Esophagus muscularis mucosa (tissue), 4 donors: ENCODE measurements at regions not wholly inside any gene's neighbourhood (a gene's known extent, or its start where the extent isn't known, plus 50 kb on each side); places are given as distances from the start of the nearest gene placed in this dataset.

Experiments used
- DNase-seq: peaks from one replicate; pipeline ENCODE4 v3.0.0-alpha.2; 2017; ENCODE audit errors: extremely low spot score
- H3K27ac ChIP-seq, 4 donors: fragments of 200-600 bp; sonication (generic); replicated peaks in 1 of 4; 1 replicate in 3 of 4; 2 replicates in 1 of 4; pipeline ENCODE4 v1.5.1; 2016 to 2019; ENCODE audit warnings: mild to moderate bottlenecking in 1 of 4
- H3K27me3 ChIP-seq, 4 donors: fragments of 200-600 bp; sonication (generic); one replicate each; pipeline versions ENCODE4 v1.5.1 to v1.6.0; 2016 to 2019
- H3K36me3 ChIP-seq, 4 donors: fragments of 200-600 bp; sonication (generic); one replicate each; pipeline ENCODE4 v1.5.1; 2016 to 2019
- H3K4me1 ChIP-seq, 4 donors: fragments of 200-600 bp; sonication (generic); one replicate each; pipeline ENCODE4 v1.5.1; 2016 to 2019
- H3K4me3 ChIP-seq, 4 donors: fragments of 200-600 bp; sonication (generic); 1 replicate in 2 of 4; 2 replicates in 2 of 4; pipeline ENCODE4 v1.5.1; 2016 to 2019; ENCODE audit warnings: mild to moderate bottlenecking in 4 of 4, moderate library complexity in 1 of 4
- H3K9me3 ChIP-seq, 4 donors: fragments of 200-600 bp; sonication (generic); 1 replicate in 3 of 4; 2 replicates in 1 of 4; pipeline ENCODE4 v1.5.1; 2016 to 2019
- EP300 ChIP-seq: sonication (generic); formaldehyde crosslinking; IDR thresholded peaks from one replicate; pipeline ENCODE4 v1.6.1; 2017; ENCODE audit warnings: antibody characterized with exemption
- POLR2A ChIP-seq: fragments of 450-650 bp; IDR thresholded peaks from one replicate; pipeline ENCODE4 v1.6.1; 2017; ENCODE audit warnings: antibody characterized with exemption, moderate library complexity, mild to moderate bottlenecking, low read depth
- POLR2AphosphoS5 ChIP-seq, 2 donors: sonication (generic); formaldehyde crosslinking; IDR thresholded peaks; one replicate each; pipeline ENCODE4 v1.6.1; 2017; ENCODE audit warnings: antibody characterized with exemption in 2 of 2
- WGBS: methylation state at CpG from one replicate; pipeline ENCODE4 v1.1.5; 2018; 5-methylcytosine and 5-hydroxymethylcytosine counted together
- intact Hi-C: fragments of 100-400 bp; cut with DNase I; formaldehyde crosslinking; loops from one replicate; pipeline ENCODE4 v1.15.1; 2023
- TF ChIP-seq, protein P1 (sequence below), 3 experiments: fragments of 200-600 bp in 2 of 3; fragments of 450-650 bp in 1 of 3; sonication (generic) in 2 of 3; IDR thresholded peaks; one replicate each; pipeline ENCODE4 v1.5.1; 2017 to 2019; ENCODE audit warnings: antibody characterized with exemption in 3 of 3, mild to moderate bottlenecking in 2 of 3, moderate library complexity in 1 of 3

DNA sequence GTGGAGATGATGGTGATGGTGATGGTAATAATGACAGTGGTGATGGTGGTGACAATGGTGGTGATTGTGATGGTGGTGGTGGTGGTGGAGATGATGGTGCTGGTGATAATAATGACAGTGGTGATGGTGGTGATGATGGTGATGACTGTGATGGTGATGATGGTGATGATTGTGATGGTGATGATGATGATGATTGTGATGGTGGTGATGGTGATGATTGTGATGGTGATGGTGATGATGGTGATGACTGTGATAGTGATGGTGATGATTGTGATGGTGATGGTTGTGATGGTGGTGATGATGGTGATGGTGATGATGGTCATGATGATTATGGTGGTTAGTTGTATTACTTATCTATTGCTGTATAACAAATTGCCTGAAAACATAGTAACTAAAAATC lies 108.9 kb upstream of the NKX1-1 start:
- Histone ChIP-seq H3K27me3 (peaks cover 5 to 81% (median 24%) of the 10 kb centered on the region in 4 donors), H3K4me3 (no peak overlapping the region)
- intact Hi-C loops: no loop called here

DNA sequence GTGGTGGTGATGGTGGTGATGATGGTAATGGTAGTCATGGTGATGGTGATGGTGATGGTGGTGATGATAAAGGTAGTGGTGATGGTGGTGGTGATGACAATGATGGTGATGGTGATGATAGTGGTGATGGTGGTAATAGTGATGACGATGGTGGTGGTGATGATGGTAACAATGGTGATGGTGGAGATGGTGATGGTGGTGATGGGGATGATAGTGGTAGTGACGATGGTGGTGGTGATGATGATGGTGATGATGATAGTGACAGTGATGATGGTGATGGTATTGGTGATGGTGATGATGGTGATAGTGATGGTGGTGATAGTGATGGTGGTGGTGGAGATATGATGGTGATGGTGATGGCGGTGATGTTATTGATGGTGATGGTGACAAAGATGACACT lies 108.4 kb upstream of the NKX1-1 start:
- intact Hi-C loops: loop anchor here (5.0 kb wide), 1 partner anchor 157 kb away; no protein-coding TSS in a partner anchor
- TF ChIP-seq POLR2AphosphoS5 (IDR thresholded peaks at IDR 0.05) (no peak), EP300 (no peak), POLR2A (no peak)
- TF ChIP-seq, protein P1, sequence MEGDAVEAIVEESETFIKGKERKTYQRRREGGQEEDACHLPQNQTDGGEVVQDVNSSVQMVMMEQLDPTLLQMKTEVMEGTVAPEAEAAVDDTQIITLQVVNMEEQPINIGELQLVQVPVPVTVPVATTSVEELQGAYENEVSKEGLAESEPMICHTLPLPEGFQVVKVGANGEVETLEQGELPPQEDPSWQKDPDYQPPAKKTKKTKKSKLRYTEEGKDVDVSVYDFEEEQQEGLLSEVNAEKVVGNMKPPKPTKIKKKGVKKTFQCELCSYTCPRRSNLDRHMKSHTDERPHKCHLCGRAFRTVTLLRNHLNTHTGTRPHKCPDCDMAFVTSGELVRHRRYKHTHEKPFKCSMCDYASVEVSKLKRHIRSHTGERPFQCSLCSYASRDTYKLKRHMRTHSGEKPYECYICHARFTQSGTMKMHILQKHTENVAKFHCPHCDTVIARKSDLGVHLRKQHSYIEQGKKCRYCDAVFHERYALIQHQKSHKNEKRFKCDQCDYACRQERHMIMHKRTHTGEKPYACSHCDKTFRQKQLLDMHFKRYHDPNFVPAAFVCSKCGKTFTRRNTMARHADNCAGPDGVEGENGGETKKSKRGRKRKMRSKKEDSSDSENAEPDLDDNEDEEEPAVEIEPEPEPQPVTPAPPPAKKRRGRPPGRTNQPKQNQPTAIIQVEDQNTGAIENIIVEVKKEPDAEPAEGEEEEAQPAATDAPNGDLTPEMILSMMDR (IDR thresholded peaks at IDR 0.05): no peak
- Histone ChIP-seq H3K36me3 (no peaks in the 10 kb centered on the region), H3K4me1 (peaks cover 4 to 16% (median 11%) of the 10 kb centered on the region in 4 donors), H3K4me3 (no peak overlapping the region), H3K27me3 (peaks cover 5 to 78% (median 21%) of the 10 kb centered on the region in 4 donors), H3K9me3 (no peaks in the 10 kb centered on the region), H3K27ac (no peak overlapping the region)
- no peak for DNase-seq
- 34% methylated on average over 3 of the region's 3 CpGs for WGBS

More for the DNA sequence above, 108.9 kb upstream of the NKX1-1 start:
- no peak for DNase-seq
- Histone ChIP-seq H3K9me3 (no peaks in the 10 kb centered on the region), H3K36me3 (no peaks in the 10 kb centered on the region), H3K27ac (no peak overlapping the region), H3K4me1 (peaks cover 4 to 21% (median 11%) of the 10 kb centered on the region in 4 donors)
- TF ChIP-seq, protein P1 (IDR thresholded peaks at IDR 0.05): no peak
- TF ChIP-seq EP300: no peak
- no peak for TF ChIP-seq POLR2AphosphoS5 (IDR thresholded peaks at IDR 0.05)
- TF ChIP-seq POLR2A: no peak

DNA sequence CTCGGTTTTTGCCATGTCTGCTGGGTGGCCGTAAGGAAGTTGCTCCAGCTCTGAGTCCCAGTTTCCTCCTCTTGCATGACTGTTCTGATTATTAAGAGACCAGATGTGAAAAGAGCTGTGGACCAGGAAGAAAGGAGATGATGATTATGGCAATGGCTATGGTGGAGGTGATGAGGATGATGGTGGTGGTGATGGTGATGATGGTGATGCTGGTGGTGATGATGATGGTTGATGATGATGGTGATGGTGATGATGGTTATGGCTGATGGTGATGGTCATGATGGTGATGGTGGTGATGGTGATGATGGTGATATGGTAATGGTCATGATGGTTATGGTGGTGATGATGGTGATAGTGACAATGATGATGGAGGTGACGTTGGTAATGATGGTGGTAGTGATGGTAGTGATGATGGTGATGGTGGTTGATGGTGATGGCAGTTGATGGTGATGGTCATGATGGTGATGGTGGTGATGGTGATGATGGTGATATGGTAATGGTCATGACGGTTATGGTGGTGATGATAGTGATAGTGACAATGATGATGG lies 107.8 kb upstream of the NKX1-1 start:
- TF ChIP-seq POLR2AphosphoS5 (IDR thresholded peaks at IDR 0.05) (no peak), EP300 (no peak), POLR2A (no peak)
- TF ChIP-seq, protein P1 (IDR thresholded peaks at IDR 0.05): no peak
- DNase-seq: no peak
- Histone ChIP-seq H3K27ac (no peak overlapping the region), H3K4me1 (peaks cover 4 to 16% (median 11%) of the 10 kb centered on the region in 4 donors), H3K27me3 (peaks cover 5 to 78% (median 23%) of the 10 kb centered on the region in 4 donors), H3K36me3 (no peaks in the 10 kb centered on the region), H3K9me3 (no peaks in the 10 kb centered on the region), H3K4me3 (peak overlapping the region in 1 of 4 donors; percentile 44)
- intact Hi-C loops: loop anchor here (5.0 kb wide), 1 partner anchor 157 kb away; no protein-coding TSS in a partner anchor
- WGBS: 77% methylated on average over 4 of the region's 4 CpGs

DNA sequence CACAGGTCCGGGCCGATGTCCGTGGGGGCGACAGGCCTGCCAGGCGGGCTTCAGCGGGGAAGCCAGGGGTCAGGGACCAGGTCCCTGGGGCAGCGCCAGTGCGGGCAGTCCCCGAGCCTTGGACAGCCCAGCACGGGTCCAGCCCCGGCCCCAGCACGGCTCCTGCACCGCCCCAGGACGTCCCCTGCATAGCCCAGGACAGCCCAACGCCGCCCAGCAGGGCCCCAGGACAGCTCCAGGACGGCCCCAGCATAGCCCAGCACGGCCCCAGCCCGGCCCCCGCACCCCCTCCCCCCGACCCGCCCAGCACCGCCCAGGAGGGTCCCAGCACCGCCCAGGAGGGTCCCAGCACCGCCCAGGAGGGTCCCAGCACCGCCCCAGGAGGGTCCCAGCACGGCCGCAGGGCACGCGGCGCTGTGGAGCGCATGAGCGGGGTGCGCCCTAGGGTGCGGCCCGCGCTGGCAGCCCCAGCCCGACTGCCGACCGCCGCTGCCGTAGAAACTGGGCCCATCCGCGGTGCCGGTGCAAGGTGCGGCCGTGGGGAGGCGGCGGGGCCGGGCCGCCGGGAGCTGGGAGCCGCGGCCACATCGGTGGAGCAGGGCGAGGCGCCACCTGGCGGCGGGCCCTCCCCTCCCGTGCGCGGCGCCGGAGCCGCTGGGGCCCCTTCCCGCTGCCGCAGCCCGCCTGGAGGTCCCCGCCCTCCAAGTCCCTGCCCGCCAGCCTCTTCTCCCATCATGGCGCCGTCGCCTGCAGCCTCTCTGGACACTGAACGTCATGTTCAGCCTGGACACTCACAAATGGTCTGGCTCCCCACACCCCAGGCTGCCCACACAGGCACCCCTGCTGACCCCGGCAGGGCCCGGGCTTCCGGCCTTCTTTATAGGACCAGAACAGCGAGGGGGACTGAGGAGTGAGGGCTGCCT lies 106.8 kb upstream of the NKX1-1 start:
- Histone ChIP-seq H3K4me1 (peaks cover 4 to 16% (median 11%) of the 10 kb centered on the region in 4 donors), H3K36me3 (no peaks in the 10 kb centered on the region), H3K4me3 (peak overlapping the region; percentile 36 to 50 (median 44)), H3K27me3 (peaks cover 5 to 78% (median 24%) of the 10 kb centered on the region in 4 donors), H3K27ac (peak overlapping the region in 1 of 4 donors; percentile 13), H3K9me3 (no peaks in the 10 kb centered on the region)
- TF ChIP-seq EP300 (no peak), POLR2A (no peak), POLR2AphosphoS5 (IDR thresholded peaks at IDR 0.05) (no peak)
- TF ChIP-seq, protein P1 (IDR thresholded peaks at IDR 0.05): peak; percentile 33 to 60 (median 51)
- no peak for DNase-seq
- intact Hi-C loops: loop anchor here (5.0 kb wide), 1 partner anchor 156 kb away; no protein-coding TSS in a partner anchor
- WGBS: 22% methylated on average over 12 of the region's 78 CpGs
